Fibroblast of lung (primary cell): ENCODE measurements at regions not wholly inside any gene's neighbourhood (a gene's known extent, or its start where the extent isn't known, plus 50 kb on each side); places are given as distances from the start of the nearest gene placed in this dataset.

Experiments
- DNase-seq, 2 donors: peaks; one replicate each; pipeline versions ENCODE4 v3.0.0 to v3.0.0-alpha.2; 2010; ENCODE audit warnings: low read depth in 2 of 2
- H2AFZ ChIP-seq: 2 replicates; pipeline ENCODE4 v1.5.1; 2012; ENCODE audit warnings: low read length, control low read depth, inconsistent platforms
- H3K27ac ChIP-seq: 2 replicates; pipeline ENCODE4 v1.5.1; 2011; ENCODE audit warnings: low read length, control low read depth; ENCODE audit not compliant: insufficient read depth
- H3K27me3 ChIP-seq: 2 replicates; pipeline ENCODE4 v1.5.1; 2011; ENCODE audit warnings: mild to moderate bottlenecking, low read length; ENCODE audit not compliant: control insufficient read depth, insufficient read depth
- H3K36me3 ChIP-seq: 2 replicates; pipeline ENCODE4 v1.5.1; 2011; ENCODE audit warnings: low read length; ENCODE audit not compliant: control insufficient read depth, insufficient read depth
- H3K4me1 ChIP-seq: 2 replicates; pipeline ENCODE4 v1.5.1; 2011; ENCODE audit warnings: low read length; ENCODE audit not compliant: control insufficient read depth, insufficient read depth; ENCODE audit errors: extremely low read depth
- H3K4me2 ChIP-seq: 2 replicates; pipeline ENCODE4 v1.5.1; 2011; ENCODE audit warnings: low read length, control low read depth; ENCODE audit not compliant: insufficient read depth; ENCODE audit errors: extremely low read depth
- H3K4me3 ChIP-seq, 4 experiments: fragments of 200-600 bp in 1 of 4; sonication (generic) in 1 of 4; replicated peaks in 1 of 4; 2 replicates each; pipeline ENCODE4 v1.5.1; 2011 to 2016; ENCODE audit warnings: low read length in 4 of 4, low read depth in 3 of 4, mild to moderate bottlenecking in 3 of 4, control low read depth in 2 of 4, inconsistent platforms in 1 of 4, mixed read lengths in 1 of 4; ENCODE audit not compliant: insufficient read depth in 1 of 4; ENCODE audit errors: control extremely low read depth in 1 of 4
- H3K79me2 ChIP-seq: 2 replicates; pipeline ENCODE4 v1.5.1; 2012; ENCODE audit warnings: mild to moderate bottlenecking, low read length, inconsistent platforms; ENCODE audit not compliant: control insufficient read depth, insufficient read depth
- H3K9ac ChIP-seq: 2 replicates; pipeline ENCODE4 v1.5.1; 2011; ENCODE audit warnings: mild to moderate bottlenecking, low read length, control low read depth; ENCODE audit not compliant: insufficient read depth
- H3K9me3 ChIP-seq: 2 replicates; pipeline ENCODE4 v1.5.1; 2012; ENCODE audit warnings: low read depth, low read length; ENCODE audit not compliant: control insufficient read depth, insufficient read depth
- H4K20me1 ChIP-seq: 2 replicates; pipeline ENCODE4 v1.5.1; 2011; ENCODE audit warnings: low read length; ENCODE audit not compliant: control insufficient read depth, insufficient read depth; ENCODE audit errors: extremely low read depth
- EZH2 ChIP-seq: IDR thresholded peaks from 2 replicates; pipeline ENCODE4 v1.5.1; 2012; ENCODE audit warnings: low read length, control low read depth, mild to moderate bottlenecking; ENCODE audit errors: missing control alignments
- TF ChIP-seq, protein P1 (sequence below), 2 donors: IDR thresholded peaks in 1 of 2; conservative IDR thresholded peaks in 1 of 2; 1 replicate in 1 of 2; 2 replicates in 1 of 2; pipeline ENCODE4 v1.5.1; 2011 to 2012; ENCODE audit warnings: low read length in 2 of 2, control low read depth in 1 of 2, inconsistent platforms in 1 of 2, low read depth in 1 of 2, mild to moderate bottlenecking in 1 of 2

DNA sequence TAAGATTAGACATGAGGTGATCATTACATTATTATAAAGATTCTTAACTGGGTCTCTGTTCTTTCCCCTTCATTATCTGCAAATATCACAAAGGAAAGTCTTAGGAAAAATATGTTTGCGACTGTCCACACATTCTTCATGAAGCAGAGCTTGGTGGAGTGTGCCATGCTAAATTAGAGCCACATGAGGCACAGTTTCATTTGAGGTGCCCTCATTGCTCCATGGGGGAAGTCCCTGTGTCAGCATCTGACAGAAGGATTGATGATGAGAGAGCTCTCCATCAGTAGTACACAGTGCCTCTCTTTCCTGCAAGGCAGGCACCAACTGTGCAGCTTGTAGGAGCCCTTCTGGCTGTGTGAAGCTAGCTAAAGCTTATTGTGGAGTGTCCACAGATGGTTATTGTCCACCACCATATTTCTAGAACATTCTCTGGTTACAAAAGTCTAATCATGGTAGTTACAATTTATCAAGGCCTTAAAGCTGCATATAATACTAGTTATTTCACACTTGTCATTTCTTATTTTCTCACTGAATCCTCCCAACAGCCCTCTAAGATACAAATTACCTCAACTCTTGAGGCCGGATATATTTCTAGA, 63.9 kb downstream of the C9orf152 start:
- Histone ChIP-seq H4K20me1 (no peaks in the 10 kb centered on the region), H3K4me1 (peaks cover 19% of the 10 kb centered on the region), H3K79me2 (peaks cover 88% of the 10 kb centered on the region), H3K27ac (no peak overlapping the region), H3K9ac (no peak overlapping the region), H3K36me3 (no peaks in the 10 kb centered on the region), H3K4me3 (no peak overlapping the region), H3K27me3 (no peaks in the 10 kb centered on the region), H3K4me2 (no peak overlapping the region), H2AFZ (no peak overlapping the region), H3K9me3 (no peaks in the 10 kb centered on the region)
- TF ChIP-seq, protein P1, sequence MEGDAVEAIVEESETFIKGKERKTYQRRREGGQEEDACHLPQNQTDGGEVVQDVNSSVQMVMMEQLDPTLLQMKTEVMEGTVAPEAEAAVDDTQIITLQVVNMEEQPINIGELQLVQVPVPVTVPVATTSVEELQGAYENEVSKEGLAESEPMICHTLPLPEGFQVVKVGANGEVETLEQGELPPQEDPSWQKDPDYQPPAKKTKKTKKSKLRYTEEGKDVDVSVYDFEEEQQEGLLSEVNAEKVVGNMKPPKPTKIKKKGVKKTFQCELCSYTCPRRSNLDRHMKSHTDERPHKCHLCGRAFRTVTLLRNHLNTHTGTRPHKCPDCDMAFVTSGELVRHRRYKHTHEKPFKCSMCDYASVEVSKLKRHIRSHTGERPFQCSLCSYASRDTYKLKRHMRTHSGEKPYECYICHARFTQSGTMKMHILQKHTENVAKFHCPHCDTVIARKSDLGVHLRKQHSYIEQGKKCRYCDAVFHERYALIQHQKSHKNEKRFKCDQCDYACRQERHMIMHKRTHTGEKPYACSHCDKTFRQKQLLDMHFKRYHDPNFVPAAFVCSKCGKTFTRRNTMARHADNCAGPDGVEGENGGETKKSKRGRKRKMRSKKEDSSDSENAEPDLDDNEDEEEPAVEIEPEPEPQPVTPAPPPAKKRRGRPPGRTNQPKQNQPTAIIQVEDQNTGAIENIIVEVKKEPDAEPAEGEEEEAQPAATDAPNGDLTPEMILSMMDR (conservative IDR thresholded peaks at IDR 0.05 in 1 of 2, IDR thresholded peaks at IDR 0.05 in 1 of 2; ENCODE audit: low read depth in 1 of 2, low read length in 2 of 2): no peak
- DNase-seq: no peak

- Histone ChIP-seq H3K36me3 (peaks cover 2% of the 10 kb centered on the region), H3K9ac (no peak overlapping the region), H3K27ac (no peak overlapping the region), H3K4me2 (no peak overlapping the region), H3K27me3 (no peaks in the 10 kb centered on the region), H3K79me2 (peaks cover 93% of the 10 kb centered on the region), H4K20me1 (no peaks in the 10 kb centered on the region), H3K4me1 (peaks cover 15% of the 10 kb centered on the region), H3K4me3 (no peak overlapping the region), H3K9me3 (no peaks in the 10 kb centered on the region), H2AFZ (no peak overlapping the region)
- TF ChIP-seq, protein P1 (conservative IDR thresholded peaks at IDR 0.05 in 1 of 2, IDR thresholded peaks at IDR 0.05 in 1 of 2; ENCODE audit: low read depth in 1 of 2, low read length in 2 of 2): no peak
- no peak for TF ChIP-seq EZH2
- DNase-seq: peak in 1 of 2 donors; percentile 52
Observed at GRCh38 chr9:110146373-110146772, 61.6 kb downstream of the C9orf152 start.

GRCh38 chr9:110148384-110148783, 59.6 kb downstream of the C9orf152 start:
- Histone ChIP-seq H3K27me3 (no peaks in the 10 kb centered on the region), H2AFZ (no peak overlapping the region), H3K4me2 (peak overlapping the region; percentile 37), H3K36me3 (peaks cover 2% of the 10 kb centered on the region), H4K20me1 (no peaks in the 10 kb centered on the region), H3K4me3 (no peak overlapping the region), H3K4me1 (peaks cover 17% of the 10 kb centered on the region), H3K79me2 (peaks cover 97% of the 10 kb centered on the region), H3K27ac (peak overlapping the region; percentile 8), H3K9me3 (no peaks in the 10 kb centered on the region), H3K9ac (no peak overlapping the region)
- DNase-seq: no peak
- no peak for TF ChIP-seq EZH2
- TF ChIP-seq, protein P1 (conservative IDR thresholded peaks at IDR 0.05 in 1 of 2, IDR thresholded peaks at IDR 0.05 in 1 of 2; ENCODE audit: low read depth in 1 of 2, low read length in 2 of 2): no peak
